GM23248 (cell line): ENCODE measurements at regions not wholly inside any gene's neighbourhood (a gene's known extent, or its start where the extent isn't known, plus 50 kb on each side); places are given as distances from the start of the nearest gene placed in this dataset.

Source experiments
- EZH2 ChIP-seq: fragments of 200-600 bp; sonication (generic); IDR thresholded peaks from 2 replicates; pipeline ENCODE4 v1.6.1; 2018; ENCODE audit warnings: antibody characterized with exemption, mild to moderate bottlenecking; ENCODE audit not compliant: insufficient read depth, poor library complexity, severe bottlenecking
- EZH2phosphoT487 ChIP-seq: fragments of 200-600 bp; sonication (generic); IDR thresholded peaks from 2 replicates; pipeline ENCODE4 v1.6.1; 2018; ENCODE audit warnings: antibody characterized with exemption, moderate library complexity, mild to moderate bottlenecking, low read depth; ENCODE audit not compliant: insufficient read depth

GRCh38 chr22:27534720-27535125 lies 266.8 kb downstream of the MN1 start:
- TF ChIP-seq EZH2phosphoT487, result peak; percentile 93
- TF ChIP-seq EZH2, result no peak
